SK-N-SH (cell line): ENCODE measurements at regions not wholly inside any gene's neighbourhood (a gene's known extent, or its start where the extent isn't known, plus 50 kb on each side); places are given as distances from the start of the nearest gene placed in this dataset.

ENCODE experiments used
- CTCF ChIA-PET: fragments of 300-600, 350-600 bp; formaldehyde crosslinking; extraction: SDS; loops from one replicate; lab custom pipeline; 2021; lab: Yijun Ruan, JAX
- POLR2A ChIA-PET: fragments of 350-600 bp; sonication (Branson Sonifier 250); formaldehyde crosslinking; extraction: SDS; loops from one replicate; lab custom pipeline; 2020; ENCODE audit warnings: antibody characterized with exemption, inconsistent platforms; lab: Yijun Ruan, JAX
- DNase-seq: peaks from one replicate; pipeline ENCODE4 v3.0.0; 2012
- H2AFZ ChIP-seq: fragments of 200-600 bp; sonication (generic); 2 replicates; pipeline ENCODE4 v1.8.1; 2016; ENCODE audit warnings: antibody characterized with exemption, mild to moderate bottlenecking, low read depth
- H3F3A ChIP-seq: fragments of 200-600 bp; sonication (generic); replicated peaks from 2 replicates; pipeline ENCODE3; 2016; ENCODE audit warnings: antibody characterized with exemption, mild to moderate bottlenecking; ENCODE audit not compliant: insufficient read depth
- H3K27ac ChIP-seq, 2 experiments: fragments of 200-500 bp in 1 of 2; fragments of 200-600 bp in 1 of 2; sonication (Bioruptor generic) in 1 of 2; sonication (generic), shearing (Covaris generic) in 1 of 2; 2 replicates each; pipeline versions ENCODE4 v1.5.1 to v1.6.1; 2014 to 2016; ENCODE audit warnings: low read depth in 2 of 2, inconsistent platforms in 1 of 2, low read length in 1 of 2, mild to moderate bottlenecking in 1 of 2, mixed read lengths in 1 of 2
- H3K27me3 ChIP-seq: fragments of 200-600 bp; sonication (generic), shearing (Covaris generic); 2 replicates; pipeline ENCODE4 v1.6.1; 2016; ENCODE audit warnings: mixed run types; ENCODE audit not compliant: insufficient read depth
- H3K36me3 ChIP-seq, 2 experiments: fragments of 200-500 bp in 1 of 2; fragments of 200-600 bp in 1 of 2; sonication (Bioruptor generic) in 1 of 2; sonication (generic) in 1 of 2; replicated peaks in 1 of 2; 2 replicates each; pipeline versions ENCODE3 to v1.5.1; 2014 to 2016; ENCODE audit warnings: low read length in 1 of 2, mild to moderate bottlenecking in 1 of 2; ENCODE audit not compliant: insufficient read depth in 2 of 2, control insufficient read depth in 1 of 2
- H3K4me1 ChIP-seq, 2 experiments: fragments of 200-500 bp in 1 of 2; fragments of 200-600 bp in 1 of 2; sonication (Bioruptor generic) in 1 of 2; sonication (generic), shearing (Covaris generic) in 1 of 2; 2 replicates each; pipeline versions ENCODE4 v1.5.1 to v1.6.1; 2014 to 2016; ENCODE audit warnings: low read depth in 1 of 2, low read length in 1 of 2, mixed run types in 1 of 2; ENCODE audit not compliant: insufficient read depth in 2 of 2, control insufficient read depth in 1 of 2
- H3K4me2 ChIP-seq: fragments of 200-600 bp; sonication (generic), shearing (Covaris generic); 2 replicates; pipeline ENCODE4 v1.6.1; 2017; ENCODE audit warnings: mixed run types
- H3K4me3 ChIP-seq, 2 experiments: fragments of 200-500 bp in 1 of 2; fragments of 200-600 bp in 1 of 2; sonication (Bioruptor generic) in 1 of 2; sonication (generic), shearing (Covaris generic) in 1 of 2; 2 replicates each; pipeline versions ENCODE4 v1.5.1 to v1.8.1; 2014 to 2016; ENCODE audit warnings: low read depth in 2 of 2, inconsistent platforms in 1 of 2, low read length in 1 of 2, mild to moderate bottlenecking in 1 of 2, mixed read lengths in 1 of 2, moderate library complexity in 1 of 2
- H3K79me2 ChIP-seq: fragments of 200-600 bp; sonication (generic); 2 replicates; pipeline ENCODE4 v1.8.1; 2017; ENCODE audit warnings: mild to moderate bottlenecking; ENCODE audit not compliant: insufficient read depth
- H3K9ac ChIP-seq: fragments of 200-600 bp; sonication (generic); 2 replicates; pipeline ENCODE4 v1.6.1; 2017; ENCODE audit warnings: mixed run types
- H3K9me2 ChIP-seq: fragments of 200-600 bp; sonication (generic); 2 replicates; pipeline ENCODE4 v1.6.1; 2017; ENCODE audit warnings: mixed run types
- H3K9me3 ChIP-seq: fragments of 200-600 bp; sonication (generic); 2 replicates; pipeline ENCODE4 v1.6.1; 2017; ENCODE audit warnings: mixed run types, mild to moderate bottlenecking, moderate library complexity
- H4K20me1 ChIP-seq: fragments of 200-600 bp; sonication (generic); 2 replicates; pipeline ENCODE4 v1.6.1; 2017; ENCODE audit warnings: mild to moderate bottlenecking, mixed run types; ENCODE audit not compliant: insufficient read depth
- CHD2 ChIP-seq: fragments of 150-350 bp; IDR thresholded peaks from 2 replicates; pipeline ENCODE4 v1.6.1; 2018; ENCODE audit warnings: low read length; ENCODE audit not compliant: partially characterized antibody
- EP300 ChIP-seq, 2 experiments: IDR thresholded peaks; 2 replicates each; pipeline versions ENCODE4 v1.4.0 to v1.6.1; 2012; ENCODE audit warnings: borderline replicate concordance in 1 of 2, low read depth in 1 of 2, low read length in 1 of 2
- FOXJ3 ChIP-seq: sonication (generic); formaldehyde crosslinking; IDR thresholded peaks from 2 replicates; pipeline ENCODE4 v1.5.1; 2020; ENCODE audit warnings: mild to moderate bottlenecking, missing genetic modification reagents
- FOXM1 ChIP-seq: IDR thresholded peaks from 2 replicates; pipeline ENCODE4 v1.4.0; 2012; ENCODE audit warnings: low read depth, mild to moderate bottlenecking
- IRF3 ChIP-seq: fragments of 150-350 bp; IDR thresholded peaks from 2 replicates; pipeline ENCODE4 v1.6.1; 2016; ENCODE audit warnings: mild to moderate bottlenecking, low read depth, low read length
- MAX ChIP-seq: IDR thresholded peaks from 2 replicates; pipeline ENCODE4 v1.4.0; 2012; ENCODE audit warnings: low read depth
- MEF2A ChIP-seq: IDR thresholded peaks from 2 replicates; pipeline ENCODE4 v1.4.0; 2012; ENCODE audit warnings: low read depth, borderline replicate concordance
- MXI1 ChIP-seq: IDR thresholded peaks from 2 replicates; pipeline ENCODE4 v1.6.1; 2012; ENCODE audit warnings: mild to moderate bottlenecking, low read depth, low read length, improper control_type of control experiment
- NFIC ChIP-seq: IDR thresholded peaks from 2 replicates; pipeline ENCODE4 v1.4.0; 2012; ENCODE audit warnings: borderline replicate concordance
- RAD21 ChIP-seq: IDR thresholded peaks from 2 replicates; pipeline ENCODE4 v1.6.1; 2012; ENCODE audit warnings: mild to moderate bottlenecking, low read length
- RCOR1 ChIP-seq: fragments of 150-350 bp; IDR thresholded peaks from 2 replicates; pipeline ENCODE4 v1.6.1; 2017; ENCODE audit warnings: antibody characterized with exemption, low read length
- RFX5 ChIP-seq: IDR thresholded peaks from 2 replicates; pipeline ENCODE4 v1.6.1; 2012; ENCODE audit warnings: mild to moderate bottlenecking, improper control_type of control experiment, low read length
- SIN3A ChIP-seq: IDR thresholded peaks from 2 replicates; pipeline ENCODE4 v1.6.1; 2012; ENCODE audit warnings: low read depth, mild to moderate bottlenecking, low read length, moderate library complexity, borderline replicate concordance
- SMC3 ChIP-seq: IDR thresholded peaks from 2 replicates; pipeline ENCODE4 v1.6.1; 2012; ENCODE audit warnings: low read depth, low read length, improper control_type of control experiment
- TAF1 ChIP-seq: IDR thresholded peaks from 2 replicates; pipeline ENCODE4 v1.6.1; 2012; ENCODE audit warnings: low read depth, mild to moderate bottlenecking, low read length, moderate library complexity, borderline replicate concordance
- TCF12 ChIP-seq: IDR thresholded peaks from 2 replicates; pipeline ENCODE4 v1.4.0; 2012
- WGBS: methylation state at CpG from one replicate; pipeline ENCODE4 v1.1.6; 2017; ENCODE audit warnings: low lambda C conversion rate; 5-methylcytosine and 5-hydroxymethylcytosine counted together
- TF ChIP-seq, protein P1 (sequence below): IDR thresholded peaks from 2 replicates; pipeline ENCODE4 v1.4.0; 2012; ENCODE audit warnings: low read depth, borderline replicate concordance
- TF ChIP-seq, protein P2 (sequence below): IDR thresholded peaks from 2 replicates; pipeline ENCODE4; 2012

DNA sequence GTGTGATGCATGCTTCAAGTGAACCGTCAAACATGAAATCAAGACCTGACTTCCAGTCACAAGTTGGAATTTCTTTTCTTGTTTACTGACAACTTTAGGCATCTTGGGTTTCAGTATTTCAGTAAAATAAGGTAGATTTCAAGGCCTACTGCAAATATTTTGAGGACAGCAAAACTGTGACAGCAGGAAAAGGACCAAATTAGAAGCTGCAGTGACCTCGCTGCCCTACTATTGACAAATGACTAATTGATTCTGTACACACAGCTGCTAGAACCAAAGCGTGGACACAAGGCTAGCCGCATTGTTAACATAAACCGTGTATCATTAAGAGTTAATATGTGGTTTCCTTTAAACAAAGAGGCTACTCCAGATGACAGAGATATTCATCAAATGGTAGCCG is 105.7 kb upstream of the SEC61G start:
- Histone ChIP-seq H3K9me2 (no peaks in the 10 kb centered on the region), H3K9ac (no peak overlapping the region), H3K9me3 (no peaks in the 10 kb centered on the region), H2AFZ (no peak overlapping the region), H3F3A (peaks cover 2% of the 10 kb centered on the region), H3K4me3 (no peak overlapping the region), H4K20me1 (no peaks in the 10 kb centered on the region), H3K79me2 (no peaks in the 10 kb centered on the region), H3K36me3 (no peaks in the 10 kb centered on the region), H3K27me3 (no peaks in the 10 kb centered on the region), H3K4me1 (peaks cover 0 to 12% of the 10 kb centered on the region in 2 experiments; a peak in 2 of 4 replicates), H3K27ac (no peak overlapping the region), H3K4me2 (no peak overlapping the region)
- no peak for DNase-seq
- WGBS, result 96% methylated on average over 6 of the region's 6 CpGs
- ChIA-PET CTCF (interaction anchor here (1.0 to 1.4 kb wide), 2 partner anchors 26 to 91 kb away, joined by 5 to 6 read pairs; no protein-coding TSS in a partner anchor), POLR2A (no interaction called here)
- TF ChIP-seq TCF12 (no peak), RCOR1 (no peak), NFIC (no peak), FOXM1 (no peak), RAD21 (no peak), CHD2 (no peak), MEF2A (no peak), EP300 (IDR thresholded peaks at IDR 0.05; ENCODE audit: borderline replicate concordance in 1 of 2, low read depth in 1 of 2, low read length in 1 of 2) (no peak)

DNA sequence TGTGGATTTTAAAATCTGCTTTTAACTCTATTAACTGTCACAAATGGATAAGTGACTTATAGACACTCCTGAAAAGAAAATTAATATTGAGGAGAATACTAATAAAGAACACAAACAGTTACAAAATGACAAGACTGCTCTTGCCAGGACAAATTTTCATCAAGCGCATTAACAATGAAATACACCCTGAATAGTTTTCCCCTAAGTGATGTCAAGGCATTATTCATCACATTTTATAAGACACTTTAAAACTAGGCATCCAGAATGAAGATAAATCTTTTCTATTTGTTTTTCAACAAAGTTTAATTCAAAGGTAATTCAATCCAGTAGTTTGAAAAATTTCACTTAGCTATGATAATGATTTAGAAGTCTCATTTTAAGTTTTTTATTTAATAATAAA is 110.5 kb upstream of the SEC61G start:
- Histone ChIP-seq H3K79me2 (no peaks in the 10 kb centered on the region), H3K4me2 (no peak overlapping the region)
- TF ChIP-seq, protein P1, sequence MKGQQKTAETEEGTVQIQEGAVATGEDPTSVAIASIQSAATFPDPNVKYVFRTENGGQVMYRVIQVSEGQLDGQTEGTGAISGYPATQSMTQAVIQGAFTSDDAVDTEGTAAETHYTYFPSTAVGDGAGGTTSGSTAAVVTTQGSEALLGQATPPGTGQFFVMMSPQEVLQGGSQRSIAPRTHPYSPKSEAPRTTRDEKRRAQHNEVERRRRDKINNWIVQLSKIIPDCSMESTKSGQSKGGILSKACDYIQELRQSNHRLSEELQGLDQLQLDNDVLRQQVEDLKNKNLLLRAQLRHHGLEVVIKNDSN, result no peak
- TF ChIP-seq TAF1 (no peak), IRF3 (no peak), SMC3 (no peak), MXI1 (no peak), MAX (no peak), RFX5 (no peak), FOXJ3 (no peak), SIN3A (no peak)
- TF ChIP-seq, protein P2, sequence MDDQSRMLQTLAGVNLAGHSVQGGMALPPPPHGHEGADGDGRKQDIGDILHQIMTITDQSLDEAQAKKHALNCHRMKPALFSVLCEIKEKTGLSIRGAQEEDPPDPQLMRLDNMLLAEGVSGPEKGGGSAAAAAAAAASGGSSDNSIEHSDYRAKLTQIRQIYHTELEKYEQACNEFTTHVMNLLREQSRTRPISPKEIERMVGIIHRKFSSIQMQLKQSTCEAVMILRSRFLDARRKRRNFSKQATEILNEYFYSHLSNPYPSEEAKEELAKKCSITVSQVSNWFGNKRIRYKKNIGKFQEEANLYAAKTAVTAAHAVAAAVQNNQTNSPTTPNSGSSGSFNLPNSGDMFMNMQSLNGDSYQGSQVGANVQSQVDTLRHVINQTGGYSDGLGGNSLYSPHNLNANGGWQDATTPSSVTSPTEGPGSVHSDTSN, result no peak
- TF ChIP-seq, all 33 proteins: peak for 0
- Histone ChIP-seq H3K36me3 (no peaks in the 10 kb centered on the region), H2AFZ (no peak overlapping the region), H3K9me3 (no peaks in the 10 kb centered on the region), H3F3A (no peaks in the 10 kb centered on the region), H3K4me1 (no peaks in the 10 kb centered on the region; a peak in 1 of 4 replicates), H3K27ac (no peak overlapping the region), H3K9me2 (no peaks in the 10 kb centered on the region), H3K4me3 (no peak overlapping the region), H3K9ac (no peak overlapping the region), H3K27me3 (no peaks in the 10 kb centered on the region), H4K20me1 (no peaks in the 10 kb centered on the region)
- no peak for DNase-seq
- POLR2A ChIA-PET, result no interaction called here
- 93% methylated on average over 1 of the region's 1 CpG for WGBS
- CTCF ChIA-PET, result interaction anchor here (0.7 to 4.3 kb wide), 5 partner anchors 9 to 410 kb away, joined by 3 to 23 read pairs (median 4); no protein-coding TSS in a partner anchor
